HEK293 (cell line): ENCODE measurements at regions not wholly inside any gene's neighbourhood (a gene's known extent, or its start where the extent isn't known, plus 50 kb on each side); places are given as distances from the start of the nearest gene placed in this dataset.

ENCODE experiments used
- CTCF ChIA-PET: fragments of 350-600 bp; formaldehyde crosslinking; extraction: SDS; loops from one replicate; lab custom pipeline; 2021; ENCODE audit warnings: antibody characterized with exemption; lab: Yijun Ruan, JAX
- POLR2A ChIA-PET: fragments of 300-600 bp; formaldehyde crosslinking; extraction: SDS; loops from one replicate; lab custom pipeline; 2020; ENCODE audit warnings: antibody characterized with exemption, inconsistent platforms; lab: Yijun Ruan, JAX
- H3K27ac ChIP-seq: fragments of 200-500 bp; sonication (Bioruptor generic); 2 replicates; pipeline ENCODE4 v1.5.1; 2014; ENCODE audit warnings: low read depth, low read length, control low read depth, inconsistent platforms; ENCODE audit errors: extremely low read depth
- H3K36me3 ChIP-seq, 2 experiments: fragments of 200-500 bp in 1 of 2; sonication (Bioruptor generic) in 1 of 2; 1 replicate in 1 of 2; 2 replicates in 1 of 2; pipeline ENCODE4 v1.5.1; 2014 to 2017; ENCODE audit warnings: inconsistent platforms in 2 of 2, low read length in 2 of 2; ENCODE audit not compliant: control insufficient read depth in 2 of 2, insufficient read depth in 1 of 2
- H3K4me1 ChIP-seq: fragments of 200-500 bp; sonication (Bioruptor generic); 2 replicates; pipeline ENCODE4 v1.5.1; 2014; ENCODE audit warnings: mild to moderate bottlenecking, low read length, inconsistent platforms; ENCODE audit not compliant: control insufficient read depth, insufficient read depth
- H3K4me3 ChIP-seq: 2 replicates; pipeline ENCODE4 v1.5.1; 2011; ENCODE audit warnings: low read depth, mild to moderate bottlenecking, control low read depth, low read length, moderate library complexity
- H3K9me3 ChIP-seq: fragments of 200-500 bp; sonication (Bioruptor generic); 2 replicates; pipeline ENCODE4 v1.5.1; 2014; ENCODE audit warnings: low read depth, low read length, inconsistent platforms; ENCODE audit not compliant: control insufficient read depth, insufficient read depth
- ELK4 ChIP-seq: IDR thresholded peaks from 2 replicates; pipeline ENCODE4 v1.6.1; 2011; ENCODE audit warnings: mild to moderate bottlenecking, low read depth, low read length, borderline replicate concordance
- GLIS1 ChIP-seq: fragments of 450-650 bp; formaldehyde crosslinking; IDR thresholded peaks from 2 replicates; pipeline ENCODE4 v1.5.1; 2016; ENCODE audit warnings: missing biosample characterization, missing genetic modification characterization
- SCRT1 ChIP-seq: fragments of 450-650 bp; formaldehyde crosslinking; IDR thresholded peaks from 2 replicates; pipeline ENCODE4 v1.5.1; 2016; ENCODE audit warnings: missing biosample characterization, missing genetic modification characterization, borderline replicate concordance
- YY1 ChIP-seq: fragments of 450-650 bp; formaldehyde crosslinking; IDR thresholded peaks from 2 replicates; pipeline ENCODE4 v1.5.1; 2018; ENCODE audit warnings: missing biosample characterization, missing genetic modification characterization
- ZNF133 ChIP-seq: fragments of 450-650 bp; formaldehyde crosslinking; IDR thresholded peaks from 2 replicates; pipeline ENCODE4 v1.5.1; 2016; ENCODE audit warnings: missing biosample characterization, missing genetic modification characterization
- ZNF140 ChIP-seq: fragments of 450-650 bp; formaldehyde crosslinking; IDR thresholded peaks from 2 replicates; pipeline ENCODE4 v1.5.1; 2016; ENCODE audit warnings: missing biosample characterization, missing genetic modification characterization
- ZNF174 ChIP-seq: fragments of 450-650 bp; formaldehyde crosslinking; IDR thresholded peaks from 2 replicates; pipeline ENCODE4 v1.5.0; 2017; ENCODE audit warnings: missing biosample characterization, mild to moderate bottlenecking, missing genetic modification characterization
- ZNF19 ChIP-seq: fragments of 450-650 bp; formaldehyde crosslinking; IDR thresholded peaks from 2 replicates; pipeline ENCODE4; 2016; ENCODE audit warnings: missing biosample characterization, missing genetic modification characterization, low read depth
- ZNF211 ChIP-seq: fragments of 450-650 bp; formaldehyde crosslinking; IDR thresholded peaks from 2 replicates; pipeline ENCODE4 v1.5.1; 2016; ENCODE audit warnings: low read depth, missing biosample characterization, missing genetic modification characterization
- ZNF214 ChIP-seq: fragments of 450-650 bp; formaldehyde crosslinking; IDR thresholded peaks from 2 replicates; pipeline ENCODE4 v1.5.1; 2017; ENCODE audit warnings: missing biosample characterization, mild to moderate bottlenecking, missing genetic modification characterization, borderline replicate concordance
- ZNF223 ChIP-seq: fragments of 450-650 bp; formaldehyde crosslinking; IDR thresholded peaks from 2 replicates; pipeline ENCODE4 v1.5.1; 2016; ENCODE audit warnings: missing biosample characterization, missing genetic modification characterization
- ZNF26 ChIP-seq: fragments of 450-650 bp; formaldehyde crosslinking; IDR thresholded peaks from 2 replicates; pipeline ENCODE4 v1.5.1; 2016; ENCODE audit warnings: missing biosample characterization, missing genetic modification characterization
- ZNF37A ChIP-seq: fragments of 450-650 bp; IDR thresholded peaks from 2 replicates; pipeline ENCODE4 v1.5.1; 2018; ENCODE audit warnings: missing biosample characterization, missing genetic modification characterization
- ZNF549 ChIP-seq: fragments of 450-650 bp; IDR thresholded peaks from 2 replicates; pipeline ENCODE4 v1.5.1; 2018; ENCODE audit warnings: missing biosample characterization, missing genetic modification characterization, mild to moderate bottlenecking, inconsistent platforms, moderate library complexity
- ZNF558 ChIP-seq: fragments of 450-650 bp; formaldehyde crosslinking; IDR thresholded peaks from 2 replicates; pipeline ENCODE4 v1.5.1; 2016; ENCODE audit warnings: missing biosample characterization, missing genetic modification characterization
- ZNF629 ChIP-seq: fragments of 450-650 bp; formaldehyde crosslinking; IDR thresholded peaks from 2 replicates; pipeline ENCODE4 v1.5.1; 2017; ENCODE audit warnings: missing biosample characterization, missing genetic modification characterization
- ZNF660 ChIP-seq: fragments of 450-650 bp; IDR thresholded peaks from 2 replicates; pipeline ENCODE4 v1.5.1; 2018; ENCODE audit warnings: missing biosample characterization, mild to moderate bottlenecking, missing genetic modification characterization
- ZNF664 ChIP-seq: fragments of 450-650 bp; formaldehyde crosslinking; IDR thresholded peaks from 2 replicates; pipeline ENCODE4 v1.5.1; 2016; ENCODE audit warnings: missing biosample characterization, missing genetic modification characterization
- ZNF701 ChIP-seq: fragments of 450-650 bp; formaldehyde crosslinking; IDR thresholded peaks from 2 replicates; pipeline ENCODE4 v1.5.1; 2016; ENCODE audit warnings: missing biosample characterization, missing genetic modification characterization
- ZNF830 ChIP-seq: fragments of 450-650 bp; IDR thresholded peaks from 2 replicates; pipeline ENCODE4 v1.5.0; 2018; ENCODE audit warnings: missing biosample characterization, missing genetic modification characterization, low read depth, mild to moderate bottlenecking, moderate library complexity
- ZXDB ChIP-seq: fragments of 450-650 bp; formaldehyde crosslinking; IDR thresholded peaks from 2 replicates; pipeline ENCODE4 v1.5.1; 2016; ENCODE audit warnings: missing biosample characterization, missing genetic modification characterization
- TF ChIP-seq, protein P1 (sequence below): fragments of 450-650 bp; formaldehyde crosslinking; IDR thresholded peaks from 2 replicates; pipeline ENCODE4 v1.5.1; 2016; ENCODE audit warnings: missing biosample characterization, missing genetic modification characterization
- TF ChIP-seq, protein P2 (sequence below): fragments of 450-650 bp; formaldehyde crosslinking; optimal IDR thresholded peaks from 2 replicates; pipeline ENCODE3; 2016; ENCODE audit warnings: missing biosample characterization, mild to moderate bottlenecking, missing genetic modification characterization
- TF ChIP-seq, protein P3 (sequence below): fragments of 450-650 bp; formaldehyde crosslinking; IDR thresholded peaks from 2 replicates; pipeline ENCODE4 v1.5.1; 2016; ENCODE audit warnings: missing biosample characterization, missing genetic modification characterization
- TF ChIP-seq, protein P4 (sequence below): fragments of 450-650 bp; formaldehyde crosslinking; IDR thresholded peaks from 2 replicates; pipeline ENCODE4 v1.5.0; 2017; ENCODE audit warnings: missing biosample characterization, missing genetic modification characterization, borderline replicate concordance

DNA sequence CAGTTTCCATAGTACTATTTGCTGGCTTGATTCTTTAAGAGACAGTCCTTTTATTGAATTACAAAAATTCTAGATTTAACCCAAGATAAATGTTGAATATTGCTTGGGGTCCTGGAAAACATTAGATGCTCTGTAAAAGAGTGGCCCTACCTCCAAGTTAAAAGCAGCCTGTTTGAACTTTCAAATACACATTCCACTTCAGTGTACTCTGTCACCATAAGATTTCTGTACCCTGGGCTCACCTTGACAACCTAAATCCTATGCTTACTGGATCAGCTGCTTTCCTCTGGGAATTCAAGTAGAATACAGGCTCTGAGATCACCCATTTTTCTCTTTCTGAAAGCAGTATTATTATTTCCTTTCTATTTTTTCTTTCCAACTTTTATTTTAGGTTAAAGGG, 107.7 kb upstream of the DCN start:
- ChIA-PET POLR2A (no interaction called here), CTCF (interaction anchor here (0.7 kb wide), 1 partner anchor 21 kb away, joined by 3 read pairs; no protein-coding TSS in a partner anchor)
- no peaks in the 10 kb centered on the region for H3K9me3 ChIP-seq
- H3K4me3 ChIP-seq, result no peak overlapping the region
- TF ChIP-seq, protein P1, sequence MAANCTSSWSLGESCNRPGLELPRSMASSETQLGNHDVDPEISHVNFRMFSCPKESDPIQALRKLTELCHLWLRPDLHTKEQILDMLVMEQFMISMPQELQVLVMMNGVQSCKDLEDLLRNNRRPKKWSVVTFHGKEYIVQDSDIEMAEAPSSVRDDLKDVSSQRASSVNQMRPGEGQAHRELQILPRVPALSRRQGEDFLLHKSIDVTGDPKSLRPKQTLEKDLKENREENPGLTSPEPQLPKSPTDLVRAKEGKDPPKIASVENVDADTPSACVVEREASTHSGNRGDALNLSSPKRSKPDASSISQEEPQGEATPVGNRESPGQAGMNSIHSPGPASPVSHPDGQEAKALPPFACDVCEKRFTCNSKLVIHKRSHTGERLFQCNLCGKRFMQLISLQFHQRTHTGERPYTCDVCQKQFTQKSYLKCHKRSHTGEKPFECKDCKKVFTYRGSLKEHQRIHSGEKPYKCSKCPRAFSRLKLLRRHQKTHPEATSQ (tag by site-specific recombination), result no peak
- no peak for TF ChIP-seq ZNF37A (tag by site-specific recombination)
- no peak for TF ChIP-seq ZNF211 (tag by site-specific recombination)
- H3K36me3 ChIP-seq, result no peaks in the 10 kb centered on the region
- no peak overlapping the region for H3K27ac ChIP-seq
- no peaks in the 10 kb centered on the region for H3K4me1 ChIP-seq

DNA sequence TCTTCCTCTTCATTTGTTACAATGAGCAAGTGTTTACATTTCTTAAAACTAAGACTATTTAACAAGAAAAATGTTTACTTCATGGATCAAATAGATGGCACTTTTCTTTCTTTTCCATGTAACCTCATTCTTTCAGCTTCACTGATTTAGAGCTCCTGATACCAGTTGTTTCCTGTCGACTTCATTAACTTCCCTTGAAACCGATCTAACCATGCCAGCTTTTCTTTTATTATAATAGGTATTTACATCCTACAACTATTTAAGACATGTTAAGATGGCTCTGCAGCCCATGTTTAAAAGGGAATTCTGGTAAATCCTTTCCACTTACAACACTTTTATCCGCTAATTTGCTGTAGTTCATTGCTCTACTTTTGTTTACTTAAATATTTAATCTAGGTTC, 107.3 kb upstream of the DCN start:
- no peaks in the 10 kb centered on the region for H3K4me1 ChIP-seq
- H3K36me3 ChIP-seq, result no peaks in the 10 kb centered on the region
- H3K9me3 ChIP-seq, result no peaks in the 10 kb centered on the region
- CTCF ChIA-PET, result interaction anchor here (0.7 kb wide), 1 partner anchor 21 kb away, joined by 3 read pairs; no protein-coding TSS in a partner anchor
- no peak overlapping the region for H3K4me3 ChIP-seq
- POLR2A ChIA-PET, result no interaction called here
- TF ChIP-seq SCRT1 (tag by site-specific recombination), result no peak
- no peak for TF ChIP-seq ZNF19 (tag by site-specific recombination)
- TF ChIP-seq ZNF214 (tag by site-specific recombination), result no peak
- no peak for TF ChIP-seq ZNF558 (tag by site-specific recombination)
- TF ChIP-seq, protein P2, sequence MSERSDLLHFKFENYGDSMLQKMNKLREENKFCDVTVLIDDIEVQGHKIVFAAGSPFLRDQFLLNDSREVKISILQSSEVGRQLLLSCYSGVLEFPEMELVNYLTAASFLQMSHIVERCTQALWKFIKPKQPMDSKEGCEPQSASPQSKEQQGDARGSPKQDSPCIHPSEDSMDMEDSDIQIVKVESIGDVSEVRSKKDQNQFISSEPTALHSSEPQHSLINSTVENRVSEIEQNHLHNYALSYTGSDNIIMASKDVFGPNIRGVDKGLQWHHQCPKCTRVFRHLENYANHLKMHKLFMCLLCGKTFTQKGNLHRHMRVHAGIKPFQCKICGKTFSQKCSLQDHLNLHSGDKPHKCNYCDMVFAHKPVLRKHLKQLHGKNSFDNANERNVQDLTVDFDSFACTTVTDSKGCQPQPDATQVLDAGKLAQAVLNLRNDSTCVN (tag by site-specific recombination), result no peak
- TF ChIP-seq ZNF174 (tag by site-specific recombination), result no peak
- TF ChIP-seq ZNF140 (tag by site-specific recombination), result no peak
- TF ChIP-seq, protein P3, sequence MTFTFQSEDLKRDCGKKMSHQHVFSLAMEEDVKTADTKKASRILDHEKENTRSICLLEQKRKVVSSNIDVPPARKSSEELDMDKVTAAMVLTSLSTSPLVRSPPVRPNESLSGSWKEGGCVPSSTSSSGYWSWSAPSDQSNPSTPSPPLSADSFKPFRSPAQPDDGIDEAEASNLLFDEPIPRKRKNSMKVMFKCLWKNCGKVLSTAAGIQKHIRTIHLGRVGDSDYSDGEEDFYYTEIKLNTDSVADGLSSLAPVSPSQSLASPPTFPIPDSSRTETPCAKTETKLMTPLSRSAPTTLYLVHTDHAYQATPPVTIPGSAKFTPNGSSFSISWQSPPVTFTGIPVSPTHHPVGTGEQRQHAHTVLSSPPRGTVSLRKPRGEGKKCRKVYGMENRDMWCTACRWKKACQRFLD (tag by site-specific recombination), result no peak
- no peak for TF ChIP-seq GLIS1 (tag by site-specific recombination)
- no peak for TF ChIP-seq ZXDB (tag by site-specific recombination)
- no peak for TF ChIP-seq ZNF701
- no peak for TF ChIP-seq ZNF664 (tag by site-specific recombination)
- no peak for TF ChIP-seq ZNF26 (tag by site-specific recombination)
- no peak for TF ChIP-seq ZNF133 (tag by site-specific recombination)
- TF ChIP-seq ZNF830 (tag by site-specific recombination), result no peak
- no peak overlapping the region for H3K27ac ChIP-seq

GRCh38 chr12:91289072-91289471, 106.5 kb upstream of the DCN start:
- POLR2A ChIA-PET, result no interaction called here
- Histone ChIP-seq H3K36me3 (no peaks in the 10 kb centered on the region), H3K9me3 (no peaks in the 10 kb centered on the region), H3K4me3 (no peak overlapping the region), H3K4me1 (no peaks in the 10 kb centered on the region), H3K27ac (no peak overlapping the region)
- CTCF ChIA-PET, result no interaction called here
- TF ChIP-seq ZNF133 (tag by site-specific recombination), result no peak
- TF ChIP-seq YY1 (tag by site-specific recombination), result no peak
- no peak for TF ChIP-seq ELK4
- TF ChIP-seq ZNF660, result no peak
- TF ChIP-seq ZNF629, result no peak
- no peak for TF ChIP-seq ZNF549 (tag by site-specific recombination)
- TF ChIP-seq, protein P4, sequence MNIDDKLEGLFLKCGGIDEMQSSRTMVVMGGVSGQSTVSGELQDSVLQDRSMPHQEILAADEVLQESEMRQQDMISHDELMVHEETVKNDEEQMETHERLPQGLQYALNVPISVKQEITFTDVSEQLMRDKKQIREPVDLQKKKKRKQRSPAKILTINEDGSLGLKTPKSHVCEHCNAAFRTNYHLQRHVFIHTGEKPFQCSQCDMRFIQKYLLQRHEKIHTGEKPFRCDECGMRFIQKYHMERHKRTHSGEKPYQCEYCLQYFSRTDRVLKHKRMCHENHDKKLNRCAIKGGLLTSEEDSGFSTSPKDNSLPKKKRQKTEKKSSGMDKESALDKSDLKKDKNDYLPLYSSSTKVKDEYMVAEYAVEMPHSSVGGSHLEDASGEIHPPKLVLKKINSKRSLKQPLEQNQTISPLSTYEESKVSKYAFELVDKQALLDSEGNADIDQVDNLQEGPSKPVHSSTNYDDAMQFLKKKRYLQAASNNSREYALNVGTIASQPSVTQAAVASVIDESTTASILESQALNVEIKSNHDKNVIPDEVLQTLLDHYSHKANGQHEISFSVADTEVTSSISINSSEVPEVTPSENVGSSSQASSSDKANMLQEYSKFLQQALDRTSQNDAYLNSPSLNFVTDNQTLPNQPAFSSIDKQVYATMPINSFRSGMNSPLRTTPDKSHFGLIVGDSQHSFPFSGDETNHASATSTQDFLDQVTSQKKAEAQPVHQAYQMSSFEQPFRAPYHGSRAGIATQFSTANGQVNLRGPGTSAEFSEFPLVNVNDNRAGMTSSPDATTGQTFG (tag by site-specific recombination), result no peak
- TF ChIP-seq ZNF223 (tag by site-specific recombination), result no peak
